ENCODE measurements at regions not wholly inside any gene's neighbourhood (a gene's known extent, or its start where the extent isn't known, plus 50 kb on each side); places are given as distances from the start of the nearest gene placed in this dataset.

DNA sequence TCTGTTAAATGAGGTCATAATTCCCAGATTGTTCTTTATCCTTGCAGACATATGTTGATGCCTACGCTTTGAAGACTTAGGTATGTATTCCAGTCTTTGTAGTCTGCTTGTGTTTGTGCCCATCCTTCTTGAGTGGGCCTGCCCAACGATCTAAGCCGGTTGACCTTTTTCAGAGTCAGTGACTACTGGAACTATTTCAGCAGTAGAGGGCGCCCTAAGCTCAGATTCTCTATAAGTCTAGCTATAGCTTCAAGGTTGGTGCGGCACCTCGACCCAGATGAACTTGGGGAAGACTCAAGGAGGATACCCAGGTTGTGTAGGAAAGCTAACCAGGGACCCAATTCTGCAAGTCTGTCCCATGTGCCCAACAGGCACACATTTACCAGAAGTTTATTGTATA is 228.8 kb upstream of the PPP2R3A start:
- no peak for TF ChIP-seq EZH2 (IDR thresholded peaks at IDR 0.05; ENCODE audit: low read length, missing control alignments)
- TF ChIP-seq, protein P1, sequence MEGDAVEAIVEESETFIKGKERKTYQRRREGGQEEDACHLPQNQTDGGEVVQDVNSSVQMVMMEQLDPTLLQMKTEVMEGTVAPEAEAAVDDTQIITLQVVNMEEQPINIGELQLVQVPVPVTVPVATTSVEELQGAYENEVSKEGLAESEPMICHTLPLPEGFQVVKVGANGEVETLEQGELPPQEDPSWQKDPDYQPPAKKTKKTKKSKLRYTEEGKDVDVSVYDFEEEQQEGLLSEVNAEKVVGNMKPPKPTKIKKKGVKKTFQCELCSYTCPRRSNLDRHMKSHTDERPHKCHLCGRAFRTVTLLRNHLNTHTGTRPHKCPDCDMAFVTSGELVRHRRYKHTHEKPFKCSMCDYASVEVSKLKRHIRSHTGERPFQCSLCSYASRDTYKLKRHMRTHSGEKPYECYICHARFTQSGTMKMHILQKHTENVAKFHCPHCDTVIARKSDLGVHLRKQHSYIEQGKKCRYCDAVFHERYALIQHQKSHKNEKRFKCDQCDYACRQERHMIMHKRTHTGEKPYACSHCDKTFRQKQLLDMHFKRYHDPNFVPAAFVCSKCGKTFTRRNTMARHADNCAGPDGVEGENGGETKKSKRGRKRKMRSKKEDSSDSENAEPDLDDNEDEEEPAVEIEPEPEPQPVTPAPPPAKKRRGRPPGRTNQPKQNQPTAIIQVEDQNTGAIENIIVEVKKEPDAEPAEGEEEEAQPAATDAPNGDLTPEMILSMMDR (conservative IDR thresholded peaks at IDR 0.05 in 1 of 2, IDR thresholded peaks at IDR 0.05 in 1 of 2; ENCODE audit: low read depth in 1 of 2, low read length in 2 of 2), result peak in 1 of 2 donors; percentile 20
- Histone ChIP-seq H3K9me3 (ENCODE audit: control insufficient read depth, insufficient read depth, low read depth, low read length) (no peaks in the 10 kb centered on the region), H3K4me2 (ENCODE audit: extremely low read depth, insufficient read depth, low read length) (no peak overlapping the region), H3K27ac (ENCODE audit: insufficient read depth, low read length) (no peak overlapping the region), H3K79me2 (ENCODE audit: control insufficient read depth, insufficient read depth, low read length) (no peaks in the 10 kb centered on the region), H4K20me1 (ENCODE audit: control insufficient read depth, extremely low read depth, insufficient read depth, low read length) (no peaks in the 10 kb centered on the region), H3K36me3 (ENCODE audit: control insufficient read depth, insufficient read depth, low read length) (no peaks in the 10 kb centered on the region), H2AFZ (ENCODE audit: low read length) (no peak overlapping the region), H3K9ac (ENCODE audit: insufficient read depth, low read length) (no peak overlapping the region), H3K27me3 (ENCODE audit: control insufficient read depth, insufficient read depth, low read length) (no peaks in the 10 kb centered on the region), H3K4me1 (ENCODE audit: control insufficient read depth, extremely low read depth, insufficient read depth, low read length) (no peaks in the 10 kb centered on the region), H3K4me3 (replicated peaks in 1 of 4; ENCODE audit: control extremely low read depth in 1 of 4, insufficient read depth in 1 of 4, low read depth in 3 of 4, low read length in 4 of 4) (no peak overlapping the region)
- peak in 1 of 2 donors; percentile 8 for DNase-seq (ENCODE audit: low read depth in 2 of 2)

DNA sequence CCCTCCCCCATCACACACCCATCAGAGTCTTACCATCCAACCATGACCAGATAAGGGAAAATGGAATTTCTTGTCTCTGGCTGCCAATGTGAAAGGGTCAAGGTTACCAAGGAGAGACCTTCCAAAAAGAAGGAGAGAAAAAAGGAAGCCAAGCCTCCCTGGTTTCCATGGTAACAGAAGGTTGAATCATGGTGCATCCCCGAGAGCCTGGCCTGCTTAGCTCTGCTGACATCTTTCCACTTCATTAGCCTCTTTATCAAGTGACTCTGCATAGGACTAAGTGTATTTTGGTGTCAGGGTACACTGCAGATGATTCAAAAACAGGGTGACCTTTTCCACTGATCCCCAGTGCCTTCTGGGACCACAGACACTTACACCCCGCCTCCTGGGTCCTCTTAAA is 225.7 kb upstream of the PPP2R3A start:
- DNase-seq (ENCODE audit: low read depth in 2 of 2), result no peak
- Histone ChIP-seq H3K36me3 (ENCODE audit: control insufficient read depth, insufficient read depth, low read length) (no peaks in the 10 kb centered on the region), H2AFZ (ENCODE audit: low read length) (no peak overlapping the region), H3K79me2 (ENCODE audit: control insufficient read depth, insufficient read depth, low read length) (no peaks in the 10 kb centered on the region), H3K9me3 (ENCODE audit: control insufficient read depth, insufficient read depth, low read depth, low read length) (no peaks in the 10 kb centered on the region), H3K4me3 (replicated peaks in 1 of 4; ENCODE audit: control extremely low read depth in 1 of 4, insufficient read depth in 1 of 4, low read depth in 3 of 4, low read length in 4 of 4) (no peak overlapping the region), H3K4me2 (ENCODE audit: extremely low read depth, insufficient read depth, low read length) (no peak overlapping the region), H4K20me1 (ENCODE audit: control insufficient read depth, extremely low read depth, insufficient read depth, low read length) (no peaks in the 10 kb centered on the region), H3K9ac (ENCODE audit: insufficient read depth, low read length) (no peak overlapping the region), H3K27me3 (ENCODE audit: control insufficient read depth, insufficient read depth, low read length) (no peaks in the 10 kb centered on the region), H3K27ac (ENCODE audit: insufficient read depth, low read length) (no peak overlapping the region), H3K4me1 (ENCODE audit: control insufficient read depth, extremely low read depth, insufficient read depth, low read length) (no peaks in the 10 kb centered on the region)
- TF ChIP-seq, protein P1 (conservative IDR thresholded peaks at IDR 0.05 in 1 of 2, IDR thresholded peaks at IDR 0.05 in 1 of 2; ENCODE audit: low read depth in 1 of 2, low read length in 2 of 2), result no peak
- no peak for TF ChIP-seq EZH2 (IDR thresholded peaks at IDR 0.05; ENCODE audit: low read length, missing control alignments)

DNA sequence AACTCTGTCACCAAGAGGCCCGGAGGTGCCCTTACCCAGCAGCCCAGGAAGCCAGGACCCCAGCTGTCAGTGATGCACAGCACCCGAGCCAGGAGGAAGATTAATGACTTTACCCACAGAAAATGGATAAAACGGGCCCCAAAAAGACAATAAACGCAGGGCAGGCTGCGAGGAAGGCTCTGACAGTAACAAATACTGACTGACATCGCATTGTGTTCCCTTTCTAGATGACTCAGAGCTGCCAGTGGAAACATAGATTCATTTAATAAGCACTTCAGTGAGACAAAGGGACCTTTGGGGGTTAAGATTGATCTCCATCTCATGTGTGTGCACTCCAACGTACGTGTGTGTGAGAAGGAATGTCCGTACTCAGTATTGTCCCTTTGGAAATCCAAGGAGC is 225.3 kb upstream of the PPP2R3A start:
- DNase-seq (ENCODE audit: low read depth in 2 of 2), result no peak
- Histone ChIP-seq H3K4me3 (replicated peaks in 1 of 4; ENCODE audit: control extremely low read depth in 1 of 4, insufficient read depth in 1 of 4, low read depth in 3 of 4, low read length in 4 of 4) (no peak overlapping the region), H3K9me3 (ENCODE audit: control insufficient read depth, insufficient read depth, low read depth, low read length) (no peaks in the 10 kb centered on the region), H2AFZ (ENCODE audit: low read length) (no peak overlapping the region), H3K27me3 (ENCODE audit: control insufficient read depth, insufficient read depth, low read length) (no peaks in the 10 kb centered on the region), H4K20me1 (ENCODE audit: control insufficient read depth, extremely low read depth, insufficient read depth, low read length) (no peaks in the 10 kb centered on the region), H3K27ac (ENCODE audit: insufficient read depth, low read length) (no peak overlapping the region), H3K4me2 (ENCODE audit: extremely low read depth, insufficient read depth, low read length) (no peak overlapping the region), H3K36me3 (ENCODE audit: control insufficient read depth, insufficient read depth, low read length) (no peaks in the 10 kb centered on the region), H3K9ac (ENCODE audit: insufficient read depth, low read length) (no peak overlapping the region), H3K79me2 (ENCODE audit: control insufficient read depth, insufficient read depth, low read length) (no peaks in the 10 kb centered on the region), H3K4me1 (ENCODE audit: control insufficient read depth, extremely low read depth, insufficient read depth, low read length) (no peaks in the 10 kb centered on the region)
- TF ChIP-seq, protein P1 (conservative IDR thresholded peaks at IDR 0.05 in 1 of 2, IDR thresholded peaks at IDR 0.05 in 1 of 2; ENCODE audit: low read depth in 1 of 2, low read length in 2 of 2), result no peak
- no peak for TF ChIP-seq EZH2 (IDR thresholded peaks at IDR 0.05; ENCODE audit: low read length, missing control alignments)
